ENCODE measurements at regions not wholly inside any gene's neighbourhood (a gene's known extent, or its start where the extent isn't known, plus 50 kb on each side); places are given as distances from the start of the nearest gene placed in this dataset.
"Not testable (repeated sequence)": the region's sequence is repeated elsewhere in the genome, so short reads cannot be mapped to it uniquely, and the experiment has no call there.

GRCh38 chr16:25390761-25391160 lies 133.1 kb upstream of the ZKSCAN2 start:
- Histone ChIP-seq H3K9me3 (ENCODE audit: control insufficient read depth, insufficient read depth, low read length) (peaks cover 1% of the 10 kb centered on the region), H3K36me3 (ENCODE audit: control insufficient read depth, insufficient read depth, low read length) (no peaks in the 10 kb centered on the region), H3K27ac (ENCODE audit: low read depth, low read length) (no peak overlapping the region), H3K4me1 (ENCODE audit: control insufficient read depth, insufficient read depth, low read length) (no peaks in the 10 kb centered on the region), H3K27me3 (ENCODE audit: control insufficient read depth, insufficient read depth, low read length) (no peaks in the 10 kb centered on the region), H3K4me3 (ENCODE audit: low read depth, low read length) (no peak overlapping the region)
- no peak for DNase-seq (ENCODE audit: low read depth in 4 of 6, low spot score in 6 of 6)

GRCh38 chr16:25374556-25374955 lies 116.9 kb upstream of the ZKSCAN2 start:
- Histone ChIP-seq H3K27ac (ENCODE audit: low read depth, low read length) (no peak overlapping the region), H3K27me3 (ENCODE audit: control insufficient read depth, insufficient read depth, low read length) (no peaks in the 10 kb centered on the region), H3K36me3 (ENCODE audit: control insufficient read depth, insufficient read depth, low read length) (no peaks in the 10 kb centered on the region), H3K9me3 (ENCODE audit: control insufficient read depth, insufficient read depth, low read length) (no peaks in the 10 kb centered on the region), H3K4me1 (ENCODE audit: control insufficient read depth, insufficient read depth, low read length) (no peaks in the 10 kb centered on the region), H3K4me3 (ENCODE audit: low read depth, low read length) (no peak overlapping the region)
- DNase-seq (ENCODE audit: low read depth in 4 of 6, low spot score in 6 of 6) = no peak
- 83% methylated on average over 1 of the region's 4 CpGs for WGBS (ENCODE audit: insufficient coverage)

GRCh38 chr16:25372716-25373115 lies 115.1 kb upstream of the ZKSCAN2 start:
- H3K27ac ChIP-seq (ENCODE audit: low read depth, low read length) = no peak overlapping the region
- H3K36me3 ChIP-seq (ENCODE audit: control insufficient read depth, insufficient read depth, low read length) = no peaks in the 10 kb centered on the region
- WGBS (ENCODE audit: insufficient coverage) = 84% methylated on average over 2 of the region's 2 CpGs
- H3K27me3 ChIP-seq (ENCODE audit: control insufficient read depth, insufficient read depth, low read length) = no peaks in the 10 kb centered on the region
- H3K4me3 ChIP-seq (ENCODE audit: low read depth, low read length) = no peak overlapping the region
- DNase-seq (ENCODE audit: low read depth in 4 of 6, low spot score in 6 of 6) = no peak
- no peaks in the 10 kb centered on the region for H3K4me1 ChIP-seq (ENCODE audit: control insufficient read depth, insufficient read depth, low read length)
- H3K9me3 ChIP-seq (ENCODE audit: control insufficient read depth, insufficient read depth, low read length) = no peaks in the 10 kb centered on the region

GRCh38 chr16:25371342-25371741 lies 113.7 kb upstream of the ZKSCAN2 start:
- no peak overlapping the region for H3K27ac ChIP-seq (ENCODE audit: low read depth, low read length)
- H3K27me3 ChIP-seq (ENCODE audit: control insufficient read depth, insufficient read depth, low read length) = no peaks in the 10 kb centered on the region
- no peak for DNase-seq (ENCODE audit: low read depth in 4 of 6, low spot score in 6 of 6)
- no peaks in the 10 kb centered on the region for H3K9me3 ChIP-seq (ENCODE audit: control insufficient read depth, insufficient read depth, low read length)
- WGBS (ENCODE audit: insufficient coverage) = 90% methylated on average over 2 of the region's 6 CpGs
- no peaks in the 10 kb centered on the region for H3K36me3 ChIP-seq (ENCODE audit: control insufficient read depth, insufficient read depth, low read length)
- H3K4me3 ChIP-seq (ENCODE audit: low read depth, low read length) = no peak overlapping the region
- no peaks in the 10 kb centered on the region for H3K4me1 ChIP-seq (ENCODE audit: control insufficient read depth, insufficient read depth, low read length)

GRCh38 chr16:25370541-25370940 lies 112.9 kb upstream of the ZKSCAN2 start:
- Histone ChIP-seq H3K36me3 (ENCODE audit: control insufficient read depth, insufficient read depth, low read length) (no peaks in the 10 kb centered on the region), H3K4me3 (ENCODE audit: low read depth, low read length) (no peak overlapping the region), H3K27me3 (ENCODE audit: control insufficient read depth, insufficient read depth, low read length) (no peaks in the 10 kb centered on the region), H3K4me1 (ENCODE audit: control insufficient read depth, insufficient read depth, low read length) (no peaks in the 10 kb centered on the region), H3K9me3 (ENCODE audit: control insufficient read depth, insufficient read depth, low read length) (no peaks in the 10 kb centered on the region), H3K27ac (ENCODE audit: low read depth, low read length) (no peak overlapping the region)
- DNase-seq (ENCODE audit: low read depth in 4 of 6, low spot score in 6 of 6) = no peak
- WGBS (ENCODE audit: insufficient coverage) = 33% methylated on average over 1 of the region's 6 CpGs

GRCh38 chr16:25367773-25368524 lies 110.3 kb upstream of the ZKSCAN2 start:
- Histone ChIP-seq H3K27ac (ENCODE audit: low read depth, low read length) (no peak overlapping the region), H3K4me1 (ENCODE audit: control insufficient read depth, insufficient read depth, low read length) (no peaks in the 10 kb centered on the region), H3K4me3 (ENCODE audit: low read depth, low read length) (no peak overlapping the region), H3K9me3 (ENCODE audit: control insufficient read depth, insufficient read depth, low read length) (no peaks in the 10 kb centered on the region), H3K27me3 (ENCODE audit: control insufficient read depth, insufficient read depth, low read length) (no peaks in the 10 kb centered on the region), H3K36me3 (ENCODE audit: control insufficient read depth, insufficient read depth, low read length) (no peaks in the 10 kb centered on the region)
- 88% methylated on average over 5 of the region's 8 CpGs for WGBS (ENCODE audit: insufficient coverage)
- DNase-seq (ENCODE audit: low read depth in 4 of 6, low spot score in 6 of 6) = no peak

GRCh38 chr16:25366078-25366477 lies 108.4 kb upstream of the ZKSCAN2 start:
- Histone ChIP-seq H3K9me3 (ENCODE audit: control insufficient read depth, insufficient read depth, low read length) (no peaks in the 10 kb centered on the region), H3K4me1 (ENCODE audit: control insufficient read depth, insufficient read depth, low read length) (no peaks in the 10 kb centered on the region), H3K27me3 (ENCODE audit: control insufficient read depth, insufficient read depth, low read length) (no peaks in the 10 kb centered on the region), H3K4me3 (ENCODE audit: low read depth, low read length) (no peak overlapping the region), H3K36me3 (ENCODE audit: control insufficient read depth, insufficient read depth, low read length) (no peaks in the 10 kb centered on the region), H3K27ac (ENCODE audit: low read depth, low read length) (no peak overlapping the region)
- no peak for DNase-seq (ENCODE audit: low read depth in 4 of 6, low spot score in 6 of 6)
- WGBS (ENCODE audit: insufficient coverage) = 83% methylated on average over 1 of the region's 2 CpGs

GRCh38 chr16:25359516-25359915 lies 101.9 kb upstream of the ZKSCAN2 start:
- not testable (repeated sequence) for DNase-seq (ENCODE audit: low read depth in 4 of 6, low spot score in 6 of 6); H3K4me3 ChIP-seq (ENCODE audit: low read depth, low read length); H3K9me3 ChIP-seq (ENCODE audit: control insufficient read depth, insufficient read depth, low read length); H3K36me3 ChIP-seq (ENCODE audit: control insufficient read depth, insufficient read depth, low read length); H3K27ac ChIP-seq (ENCODE audit: low read depth, low read length); H3K4me1 ChIP-seq (ENCODE audit: control insufficient read depth, insufficient read depth, low read length); H3K27me3 ChIP-seq (ENCODE audit: control insufficient read depth, insufficient read depth, low read length)
- WGBS (ENCODE audit: insufficient coverage) = 98% methylated on average over 6 of the region's 8 CpGs

GRCh38 chr16:25344006-25344405 lies 86.4 kb upstream of the ZKSCAN2 start:
- no peak overlapping the region for H3K27ac ChIP-seq (ENCODE audit: low read depth, low read length)
- no peak overlapping the region for H3K4me3 ChIP-seq (ENCODE audit: low read depth, low read length)
- 76% methylated on average over 4 of the region's 5 CpGs for WGBS (ENCODE audit: insufficient coverage)
- peak in 1 of 6 donors; percentile 12 for DNase-seq (ENCODE audit: low read depth in 4 of 6, low spot score in 6 of 6)
- H3K9me3 ChIP-seq (ENCODE audit: control insufficient read depth, insufficient read depth, low read length) = no peaks in the 10 kb centered on the region
- H3K4me1 ChIP-seq (ENCODE audit: control insufficient read depth, insufficient read depth, low read length) = no peaks in the 10 kb centered on the region
- H3K27me3 ChIP-seq (ENCODE audit: control insufficient read depth, insufficient read depth, low read length) = no peaks in the 10 kb centered on the region
- no peaks in the 10 kb centered on the region for H3K36me3 ChIP-seq (ENCODE audit: control insufficient read depth, insufficient read depth, low read length)

GRCh38 chr16:25340973-25341372 lies 83.3 kb upstream of the ZKSCAN2 start:
- Histone ChIP-seq H3K36me3 (ENCODE audit: control insufficient read depth, insufficient read depth, low read length) (no peaks in the 10 kb centered on the region), H3K4me3 (ENCODE audit: low read depth, low read length) (no peak overlapping the region), H3K4me1 (ENCODE audit: control insufficient read depth, insufficient read depth, low read length) (no peaks in the 10 kb centered on the region), H3K27ac (ENCODE audit: low read depth, low read length) (no peak overlapping the region), H3K27me3 (ENCODE audit: control insufficient read depth, insufficient read depth, low read length) (no peaks in the 10 kb centered on the region), H3K9me3 (ENCODE audit: control insufficient read depth, insufficient read depth, low read length) (no peaks in the 10 kb centered on the region)
- 76% methylated on average over 2 of the region's 2 CpGs for whole genome bisulfite sequencing (ENCODE audit: insufficient coverage)
- DNase-seq (ENCODE audit: low read depth in 4 of 6, low spot score in 6 of 6) = no peak
